AG10803 (cell line): ENCODE measurements at regions not wholly inside any gene's neighbourhood (a gene's known extent, or its start where the extent isn't known, plus 50 kb on each side); places are given as distances from the start of the nearest gene placed in this dataset.

ENCODE experiments used
- DNase-seq: peaks from one replicate; pipeline ENCODE4 v3.0.0; 2010; ENCODE audit warnings: low read depth
- H3K4me3 ChIP-seq: 2 replicates; pipeline ENCODE4 v1.5.1; 2011; ENCODE audit warnings: mild to moderate bottlenecking, low read length, control low read depth
- TF ChIP-seq, protein P1 (sequence below): conservative IDR thresholded peaks from 2 replicates; pipeline ENCODE4 v1.5.1; 2011; ENCODE audit warnings: mild to moderate bottlenecking, low read length, control low read depth, inconsistent platforms

DNA sequence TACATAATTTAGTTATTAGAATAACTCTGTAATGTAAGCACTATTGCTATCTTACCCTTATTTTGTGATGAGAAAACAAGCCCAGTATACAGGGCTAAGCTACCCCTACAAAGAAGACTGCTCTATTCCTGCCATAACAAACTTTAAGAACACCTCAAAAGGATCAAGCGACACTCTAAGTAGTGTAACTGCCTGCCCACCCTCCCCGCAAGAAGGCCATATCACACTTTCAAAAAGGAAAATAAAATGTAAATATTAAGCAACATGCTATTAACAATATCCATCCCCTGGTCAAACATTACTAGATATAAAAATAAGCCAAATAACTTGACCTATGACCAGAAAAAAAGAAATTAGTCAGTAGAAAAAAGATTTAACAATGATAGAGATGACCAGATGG, 741.7 kb upstream of the CNTNAP5 start:
- H3K4me3 ChIP-seq = no peak overlapping the region
- DNase-seq = no peak
- TF ChIP-seq, protein P1, sequence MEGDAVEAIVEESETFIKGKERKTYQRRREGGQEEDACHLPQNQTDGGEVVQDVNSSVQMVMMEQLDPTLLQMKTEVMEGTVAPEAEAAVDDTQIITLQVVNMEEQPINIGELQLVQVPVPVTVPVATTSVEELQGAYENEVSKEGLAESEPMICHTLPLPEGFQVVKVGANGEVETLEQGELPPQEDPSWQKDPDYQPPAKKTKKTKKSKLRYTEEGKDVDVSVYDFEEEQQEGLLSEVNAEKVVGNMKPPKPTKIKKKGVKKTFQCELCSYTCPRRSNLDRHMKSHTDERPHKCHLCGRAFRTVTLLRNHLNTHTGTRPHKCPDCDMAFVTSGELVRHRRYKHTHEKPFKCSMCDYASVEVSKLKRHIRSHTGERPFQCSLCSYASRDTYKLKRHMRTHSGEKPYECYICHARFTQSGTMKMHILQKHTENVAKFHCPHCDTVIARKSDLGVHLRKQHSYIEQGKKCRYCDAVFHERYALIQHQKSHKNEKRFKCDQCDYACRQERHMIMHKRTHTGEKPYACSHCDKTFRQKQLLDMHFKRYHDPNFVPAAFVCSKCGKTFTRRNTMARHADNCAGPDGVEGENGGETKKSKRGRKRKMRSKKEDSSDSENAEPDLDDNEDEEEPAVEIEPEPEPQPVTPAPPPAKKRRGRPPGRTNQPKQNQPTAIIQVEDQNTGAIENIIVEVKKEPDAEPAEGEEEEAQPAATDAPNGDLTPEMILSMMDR = no peak

DNA sequence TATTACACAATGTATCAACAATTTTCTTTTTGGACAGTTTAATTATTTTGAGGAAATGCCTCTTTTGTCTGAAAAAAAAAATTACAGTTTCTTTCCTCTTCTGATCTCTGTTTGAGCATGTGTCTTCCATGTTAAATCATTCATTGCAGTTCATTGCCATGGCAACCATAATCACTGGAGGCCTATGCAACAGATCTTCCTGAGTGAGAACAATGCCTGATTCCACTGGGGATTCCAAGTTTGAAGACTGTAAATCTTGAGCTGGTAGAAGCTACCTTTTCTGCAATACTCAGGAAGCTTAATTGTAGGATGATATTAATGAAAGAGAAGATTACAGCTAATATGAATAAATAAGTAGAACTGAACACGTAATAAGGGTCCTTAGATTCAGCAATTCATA, 721.4 kb upstream of the CNTNAP5 start:
- no peak for DNase-seq
- TF ChIP-seq, protein P1 = no peak
- no peak overlapping the region for H3K4me3 ChIP-seq
